Endothelial cell of umbilical vein (primary cell): ENCODE measurements at regions not wholly inside any gene's neighbourhood (a gene's known extent, or its start where the extent isn't known, plus 50 kb on each side); places are given as distances from the start of the nearest gene placed in this dataset.

ENCODE experiments used
- BruUV-seq: library from RNA; stranded (reverse); fragments of 400-500 nt; replicated peaks from 2 replicates; lab custom pipeline; 2021; lab: Mats Ljungman, UMichigan
- CTCF ChIA-PET: fragments of 300-600, 350-600 bp; sonication (Branson Sonifier 250); formaldehyde crosslinking; loops from one replicate; lab custom pipeline; 2021; ENCODE audit warnings: antibody characterized with exemption, inconsistent platforms; lab: Charles Lee
- POLR2A ChIA-PET: fragments of 300-600, 350-600 bp; sonication (Branson Sonifier 250); formaldehyde crosslinking; loops from one replicate; lab custom pipeline; 2021; ENCODE audit warnings: antibody characterized with exemption, inconsistent platforms; lab: Charles Lee
- DNase-seq: peaks from one replicate; pipeline ENCODE4 v3.0.0-alpha.2; 2011; ENCODE audit warnings: low read depth, low spot score
- FAIRE-seq: peaks from 2 replicates; lab custom pipeline; 2011; peaks lifted over from hg19 to GRCh38; lab: Jason Lieb, UNC
- H2AFZ ChIP-seq: 2 replicates; pipeline ENCODE4 v1.6.0; 2012; ENCODE audit warnings: low read depth, low read length, control low read depth, inconsistent platforms
- H3K27ac ChIP-seq: 2 replicates; pipeline ENCODE4 v1.5.1; 2011; ENCODE audit warnings: low read depth, mild to moderate bottlenecking, control low read depth, low read length, moderate library complexity; ENCODE audit not compliant: insufficient read depth
- H3K27me3 ChIP-seq, 2 experiments: 2 replicates each; pipeline versions ENCODE4 v1.6.0 to v1.6.1; 2011; ENCODE audit warnings: low read length in 2 of 2, mixed read lengths in 1 of 2; ENCODE audit not compliant: control insufficient read depth in 2 of 2, insufficient read depth in 2 of 2
- H3K36me3 ChIP-seq, 2 experiments: 2 replicates in 1 of 2; 3 replicates in 1 of 2; pipeline ENCODE4 v1.5.1; 2011; ENCODE audit warnings: low read length in 2 of 2, mild to moderate bottlenecking in 1 of 2, moderate library complexity in 1 of 2; ENCODE audit not compliant: control insufficient read depth in 2 of 2, insufficient read depth in 2 of 2; ENCODE audit errors: extremely low read depth in 1 of 2
- H3K4me1 ChIP-seq: 3 replicates; pipeline ENCODE4 v1.5.1; 2011; ENCODE audit warnings: mild to moderate bottlenecking, low read length; ENCODE audit not compliant: control insufficient read depth, insufficient read depth; ENCODE audit errors: extremely low read depth
- H3K4me2 ChIP-seq: 2 replicates; pipeline ENCODE4 v1.6.1; 2011; ENCODE audit warnings: low read length, control low read depth, mixed read lengths; ENCODE audit not compliant: insufficient read depth
- H3K4me3 ChIP-seq, 3 experiments: fragments of 200-600 bp in 1 of 3; sonication (generic), shearing (Covaris generic) in 1 of 3; replicated peaks in 1 of 3; 2 replicates each; pipeline ENCODE4 v1.5.1; 2011 to 2016; ENCODE audit warnings: control low read depth in 3 of 3, low read length in 3 of 3, mild to moderate bottlenecking in 2 of 3, inconsistent platforms in 1 of 3, low read depth in 1 of 3, moderate library complexity in 1 of 3; ENCODE audit not compliant: insufficient read depth in 1 of 3
- H3K79me2 ChIP-seq: 2 replicates; pipeline ENCODE4 v1.6.0; 2012; ENCODE audit warnings: low read length, inconsistent platforms; ENCODE audit not compliant: control insufficient read depth, insufficient read depth
- H3K9ac ChIP-seq: replicated peaks from 2 replicates; pipeline ENCODE3; 2011; ENCODE audit warnings: low read length, control low read depth; ENCODE audit not compliant: insufficient read depth; ENCODE audit errors: extremely low read depth
- H3K9me1 ChIP-seq: replicated peaks from 3 replicates; pipeline ENCODE4 v1.6.0; 2011; ENCODE audit warnings: mild to moderate bottlenecking, low read length; ENCODE audit not compliant: control insufficient read depth, insufficient read depth; ENCODE audit errors: extremely low read depth
- H3K9me3 ChIP-seq: replicated peaks from 2 replicates; pipeline ENCODE4 v1.5.1; 2012; ENCODE audit warnings: low read length, inconsistent platforms; ENCODE audit not compliant: control insufficient read depth, insufficient read depth
- H4K20me1 ChIP-seq: replicated peaks from 2 replicates; pipeline ENCODE3; 2011; ENCODE audit warnings: mild to moderate bottlenecking, low read length; ENCODE audit not compliant: control insufficient read depth, insufficient read depth; ENCODE audit errors: extremely low read depth
- CTCF ChIP-seq, 2 donors: IDR thresholded peaks; 1 replicate in 1 of 2; 2 replicates in 1 of 2; pipeline ENCODE4 v1.5.1; 2011; ENCODE audit warnings: low read length in 2 of 2, mild to moderate bottlenecking in 2 of 2, moderate library complexity in 2 of 2, control low read depth in 1 of 2, inconsistent platforms in 1 of 2, low read depth in 1 of 2; ENCODE audit not compliant: insufficient read depth in 1 of 2; ENCODE audit errors: extremely low read depth in 1 of 2
- EZH2 ChIP-seq: IDR thresholded peaks from 2 replicates; pipeline ENCODE4 v1.6.1; 2012; ENCODE audit warnings: borderline replicate concordance, low read depth, mild to moderate bottlenecking, moderate library complexity, low read length, inconsistent platforms; ENCODE audit not compliant: severe bottlenecking
- FOS ChIP-seq: IDR thresholded peaks from 2 replicates; pipeline ENCODE4 v1.6.1; 2011; ENCODE audit warnings: mild to moderate bottlenecking, low read length, moderate library complexity, borderline replicate concordance; ENCODE audit not compliant: insufficient read depth
- GATA2 ChIP-seq: IDR thresholded peaks from 2 replicates; pipeline ENCODE4 v1.7.0; 2011; ENCODE audit warnings: low read depth, mild to moderate bottlenecking, moderate library complexity, mixed read lengths, low read length; ENCODE audit not compliant: insufficient read length, insufficient read depth
- JUN ChIP-seq: IDR thresholded peaks from 2 replicates; pipeline ENCODE4 v1.6.1; 2011; ENCODE audit warnings: borderline replicate concordance, low read depth; ENCODE audit not compliant: insufficient read length, insufficient read depth
- MAX ChIP-seq: IDR thresholded peaks from 2 replicates; pipeline ENCODE4 v1.6.1; 2011; ENCODE audit not compliant: insufficient read depth, insufficient read length
- MYC ChIP-seq: IDR thresholded peaks from one replicate; pipeline ENCODE4 v1.6.1; 2011; ENCODE audit warnings: mild to moderate bottlenecking, low read depth, low read length
- POLR2A ChIP-seq: IDR thresholded peaks from 2 replicates; pipeline ENCODE4 v1.6.1; 2012; ENCODE audit warnings: low read depth, mild to moderate bottlenecking, control low read depth, low read length
- POLR2AphosphoS5 ChIP-seq: IDR thresholded peaks from 2 replicates; pipeline ENCODE4 v1.6.1; 2012; ENCODE audit warnings: low read depth, mild to moderate bottlenecking, control low read depth, low read length, moderate library complexity; ENCODE audit not compliant: insufficient read depth
- dilution Hi-C: fragments of 300-500 bp; cut with MboI; formaldehyde crosslinking; loops from one replicate; pipeline ENCODE4 v1.15.0; 2019; ENCODE audit warnings: low sequenced_read_pairs; ENCODE audit not compliant: extremely low pct_ligation_motif_present
- intact Hi-C: fragments of 100-400 bp; cut with micrococcal nuclease; formaldehyde crosslinking; loops from one replicate; pipeline ENCODE4 v1.10.0; 2022

- ChIA-PET POLR2A (no interaction called here), CTCF (interaction anchor here (0.7 kb wide), 1 partner anchor 320 kb away, joined by 3 read pairs; no protein-coding TSS in a partner anchor)
- no peaks in the 10 kb centered on the region for H3K36me3 ChIP-seq
- dilution Hi-C loops (no loop called here), intact Hi-C loops (no loop called here)
- H3K9ac ChIP-seq, result no peak overlapping the region
- no peaks in the 10 kb centered on the region for H4K20me1 ChIP-seq
- no peak overlapping the region for H3K27ac ChIP-seq
- H3K4me3 ChIP-seq, result no peak overlapping the region
- no peaks in the 10 kb centered on the region for H3K4me1 ChIP-seq
- TF ChIP-seq POLR2A, result no peak
- TF ChIP-seq FOS, result no peak
- TF ChIP-seq MYC, result no peak
- TF ChIP-seq CTCF (IDR thresholded peaks at IDR 0.05; ENCODE audit: extremely low read depth in 1 of 2, insufficient read depth in 1 of 2, low read depth in 1 of 2, low read length in 2 of 2), result no peak
- no peak for TF ChIP-seq EZH2
- TF ChIP-seq JUN, result no peak
- no peak for TF ChIP-seq POLR2AphosphoS5
- TF ChIP-seq GATA2, result no peak
- TF ChIP-seq MAX, result no peak
- H3K4me2 ChIP-seq, result no peak overlapping the region
- H3K27me3 ChIP-seq, result peaks cover 0 to 3% of the 10 kb centered on the region in 2 experiments
- FAIRE-seq, result no peak
- no peaks in the 10 kb centered on the region for H3K9me3 ChIP-seq
- DNase-seq, result no peak
- no TSS peak for BruUV-seq
- H3K9me1 ChIP-seq, result no peaks in the 10 kb centered on the region
- no peaks in the 10 kb centered on the region for H3K79me2 ChIP-seq
- no peak overlapping the region for H2AFZ ChIP-seq
These were observed 50.1 kb upstream of the ABHD2 start for GRCh38 chr15:89038146-89038545.
